Trophoblast cell (in vitro differentiated cells and primary cell): ENCODE measurements at regions not wholly inside any gene's neighbourhood (a gene's known extent, or its start where the extent isn't known, plus 50 kb on each side); places are given as distances from the start of the nearest gene placed in this dataset.

Source experiments
- DNase-seq, 2 donors: peaks; one replicate each; pipeline ENCODE4 v3.0.0-alpha.2; 2016
- H2AFZ ChIP-seq: 2 replicates; pipeline ENCODE4 v1.6.1; 2013; ENCODE audit warnings: low read length, moderate library complexity, mild to moderate bottlenecking; ENCODE audit not compliant: insufficient read depth, poor library complexity
- H2AK5ac ChIP-seq: 2 replicates; pipeline ENCODE4 v1.6.1; 2013; ENCODE audit warnings: mild to moderate bottlenecking, low read length
- H2BK120ac ChIP-seq: 2 replicates; pipeline ENCODE4 v1.6.1; 2013; ENCODE audit warnings: low read length, mild to moderate bottlenecking, moderate library complexity; ENCODE audit not compliant: insufficient read depth, poor library complexity
- H2BK12ac ChIP-seq: 2 replicates; pipeline ENCODE4 v1.6.1; 2013; ENCODE audit warnings: mild to moderate bottlenecking, low read length, moderate library complexity
- H2BK5ac ChIP-seq: 2 replicates; pipeline ENCODE4 v1.6.1; 2013; ENCODE audit warnings: low read length, low read depth, moderate library complexity, mild to moderate bottlenecking; ENCODE audit not compliant: poor library complexity
- H3K14ac ChIP-seq: 2 replicates; pipeline ENCODE4 v1.6.1; 2013; ENCODE audit warnings: mild to moderate bottlenecking, low read length
- H3K18ac ChIP-seq: 2 replicates; pipeline ENCODE4 v1.6.1; 2013; ENCODE audit warnings: mild to moderate bottlenecking, low read length
- H3K23ac ChIP-seq: 2 replicates; pipeline ENCODE4 v1.6.1; 2013; ENCODE audit warnings: low read length
- H3K27ac ChIP-seq: 2 replicates; pipeline ENCODE4 v1.5.1; 2013; ENCODE audit warnings: low read depth, mild to moderate bottlenecking, inconsistent platforms, low read length, moderate library complexity
- H3K27me3 ChIP-seq: 2 replicates; pipeline ENCODE4 v1.6.1; 2013; ENCODE audit warnings: inconsistent platforms, mild to moderate bottlenecking, low read length, moderate library complexity; ENCODE audit not compliant: insufficient read depth
- H3K36me3 ChIP-seq, 2 experiments: 1 replicate in 1 of 2; 2 replicates in 1 of 2; pipeline ENCODE4 v1.6.1; 2013; ENCODE audit warnings: low read length in 2 of 2, mild to moderate bottlenecking in 2 of 2, moderate library complexity in 1 of 2; ENCODE audit not compliant: insufficient read depth in 2 of 2, control insufficient read depth in 1 of 2
- H3K4ac ChIP-seq: 2 replicates; pipeline ENCODE4 v1.6.1; 2013; ENCODE audit warnings: low read depth, mild to moderate bottlenecking, low read length, moderate library complexity
- H3K4me1 ChIP-seq, 2 experiments: 1 replicate in 1 of 2; 2 replicates in 1 of 2; pipeline ENCODE4 v1.6.1; 2013; ENCODE audit warnings: low read length in 2 of 2, mild to moderate bottlenecking in 2 of 2, moderate library complexity in 1 of 2; ENCODE audit not compliant: insufficient read depth in 2 of 2, control insufficient read depth in 1 of 2
- H3K4me2 ChIP-seq: 2 replicates; pipeline ENCODE4 v1.6.1; 2013; ENCODE audit warnings: inconsistent platforms, mild to moderate bottlenecking, low read length, moderate library complexity
- H3K4me3 ChIP-seq: 2 replicates; pipeline ENCODE4 v1.5.1; 2013; ENCODE audit warnings: mild to moderate bottlenecking, low read depth, low read length, inconsistent platforms
- H3K79me1 ChIP-seq: one replicate; pipeline ENCODE4 v1.6.1; 2013; ENCODE audit warnings: low read length
- H3K79me2 ChIP-seq: 2 replicates; pipeline ENCODE4 v1.6.1; 2013; ENCODE audit warnings: low read length, mild to moderate bottlenecking; ENCODE audit not compliant: control insufficient read depth, insufficient read depth, poor library complexity
- H3K9ac ChIP-seq: 2 replicates; pipeline ENCODE4 v1.6.1; 2013; ENCODE audit warnings: mild to moderate bottlenecking, low read length
- H3K9me3 ChIP-seq: 2 replicates; pipeline ENCODE4 v1.6.1; 2013; ENCODE audit warnings: low read depth, mild to moderate bottlenecking, control low read depth, inconsistent platforms, low read length; ENCODE audit not compliant: insufficient read depth
- H4K12ac ChIP-seq: 2 replicates; pipeline ENCODE4 v1.6.1; 2013; ENCODE audit warnings: low read depth, mild to moderate bottlenecking, low read length, moderate library complexity
- H4K8ac ChIP-seq: 2 replicates; pipeline ENCODE4 v1.6.1; 2013; ENCODE audit warnings: low read depth, mild to moderate bottlenecking, low read length, moderate library complexity
- H4K91ac ChIP-seq: one replicate; pipeline ENCODE4 v1.6.1; 2013; ENCODE audit warnings: low read depth, mild to moderate bottlenecking, low read length, moderate library complexity
- WGBS: extraction: QIAGEN DNeasy Blood & Tissue Kit; methylation state at CpG from one replicate; pipeline ENCODE4 v1.1.7; 2013; ENCODE audit warnings: missing lambda C conversion rate; ENCODE audit not compliant: insufficient read length, insufficient coverage; ENCODE audit errors: extremely low coverage; 5-methylcytosine and 5-hydroxymethylcytosine counted together

DNA sequence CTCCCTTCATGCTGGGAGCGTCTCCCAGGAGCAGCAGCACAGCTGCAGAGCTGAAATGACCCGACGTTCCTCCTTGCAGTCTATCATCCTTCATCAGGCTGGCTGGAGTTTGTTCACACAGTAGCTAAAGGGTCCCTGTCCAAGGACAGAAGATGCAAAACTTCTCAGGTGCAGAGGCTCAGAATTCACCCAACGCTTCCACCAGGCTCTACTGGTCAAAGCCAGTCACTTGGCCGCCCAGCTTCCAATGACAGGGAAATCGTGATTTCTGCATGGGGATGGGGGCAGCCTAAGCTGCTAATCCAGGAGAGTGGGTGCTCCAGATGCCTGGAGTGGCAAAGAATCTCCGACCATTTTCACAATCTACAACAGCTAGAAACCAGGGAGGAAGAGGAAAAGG lies 97.0 kb upstream of the SALL3 start:
- H3K4ac ChIP-seq: no peak overlapping the region
- no peak for DNase-seq
- H2BK12ac ChIP-seq: no peak overlapping the region
- H2BK5ac ChIP-seq: no peak overlapping the region
- H3K9me3 ChIP-seq: peaks cover 8% of the 10 kb centered on the region
- H3K27ac ChIP-seq: no peak overlapping the region
- H3K27me3 ChIP-seq: no peaks in the 10 kb centered on the region
- no peaks in the 10 kb centered on the region for H3K79me1 ChIP-seq
- no peak overlapping the region for H3K14ac ChIP-seq
- no peak overlapping the region for H2BK120ac ChIP-seq
- no peak overlapping the region for H3K9ac ChIP-seq
- no peak overlapping the region for H4K91ac ChIP-seq
- no peaks in the 10 kb centered on the region for H3K79me2 ChIP-seq
- no peak overlapping the region for H4K12ac ChIP-seq
- WGBS: no CpG with 5 or more reads among the region's 7 CpGs
- H3K4me3 ChIP-seq: no peak overlapping the region
- no peaks in the 10 kb centered on the region for H3K4me1 ChIP-seq
- no peak overlapping the region for H3K23ac ChIP-seq
- no peak overlapping the region for H3K18ac ChIP-seq
- no peak overlapping the region for H4K8ac ChIP-seq
- H2AK5ac ChIP-seq: no peak overlapping the region
- no peak overlapping the region for H3K4me2 ChIP-seq
- no peak overlapping the region for H2AFZ ChIP-seq
- no peaks in the 10 kb centered on the region for H3K36me3 ChIP-seq

DNA sequence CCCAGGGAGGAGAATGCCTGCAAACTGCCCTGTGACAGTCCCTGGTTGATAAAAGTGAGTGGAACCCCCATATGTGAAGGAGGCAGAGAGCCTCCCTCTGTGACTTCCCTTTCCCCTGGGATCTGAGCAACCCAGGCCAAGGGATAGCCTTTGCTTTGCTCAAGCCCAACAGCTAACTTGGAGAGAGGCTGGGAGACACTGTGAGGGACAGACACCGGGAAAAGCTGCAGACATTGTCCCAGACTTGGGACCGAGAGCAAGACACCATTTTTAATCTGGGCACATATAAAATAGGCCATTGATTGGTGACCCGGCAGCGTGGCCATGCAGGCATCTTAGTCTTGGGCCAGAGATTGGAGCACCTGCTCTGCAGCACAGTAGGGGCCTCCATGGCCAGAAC lies 96.1 kb upstream of the SALL3 start:
- no peak overlapping the region for H4K8ac ChIP-seq
- no CpG with 5 or more reads among the region's 4 CpGs for WGBS
- H3K9me3 ChIP-seq: peaks cover 8% of the 10 kb centered on the region
- H3K9ac ChIP-seq: no peak overlapping the region
- DNase-seq: no peak
- no peak overlapping the region for H2BK12ac ChIP-seq
- H3K27me3 ChIP-seq: no peaks in the 10 kb centered on the region
- no peak overlapping the region for H3K27ac ChIP-seq
- no peak overlapping the region for H3K23ac ChIP-seq
- H3K36me3 ChIP-seq: no peaks in the 10 kb centered on the region
- H2AFZ ChIP-seq: no peak overlapping the region
- no peak overlapping the region for H2AK5ac ChIP-seq
- H4K12ac ChIP-seq: no peak overlapping the region
- no peak overlapping the region for H3K4me2 ChIP-seq
- no peak overlapping the region for H2BK5ac ChIP-seq
- no peaks in the 10 kb centered on the region for H3K4me1 ChIP-seq
- H4K91ac ChIP-seq: no peak overlapping the region
- no peak overlapping the region for H3K18ac ChIP-seq
- no peaks in the 10 kb centered on the region for H3K79me1 ChIP-seq
- no peak overlapping the region for H3K4ac ChIP-seq
- no peak overlapping the region for H3K14ac ChIP-seq
- no peak overlapping the region for H3K4me3 ChIP-seq
- H2BK120ac ChIP-seq: no peak overlapping the region
- no peaks in the 10 kb centered on the region for H3K79me2 ChIP-seq

DNA sequence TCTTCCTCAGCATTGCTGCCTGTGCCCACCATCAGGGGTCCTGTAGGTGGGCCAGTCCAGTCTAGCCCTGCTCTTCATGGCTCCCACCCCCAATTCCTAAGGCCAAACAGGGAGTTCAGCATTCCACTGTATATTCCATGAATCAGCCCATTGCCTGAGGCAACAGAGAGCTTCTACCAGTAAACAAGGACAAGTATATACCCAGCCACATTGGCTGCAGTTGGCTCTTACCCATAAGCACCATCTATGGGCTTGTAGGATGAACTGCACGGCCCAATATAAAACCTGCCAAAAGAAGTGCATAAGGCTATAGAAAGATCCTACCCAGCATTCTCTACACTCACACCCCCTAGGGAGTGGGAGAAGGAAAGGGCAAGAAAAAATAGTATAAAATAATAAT lies 95.1 kb upstream of the SALL3 start:
- no peak overlapping the region for H3K14ac ChIP-seq
- no peak overlapping the region for H2AK5ac ChIP-seq
- no CpG with 5 or more reads among the region's 1 CpG for WGBS
- no peaks in the 10 kb centered on the region for H3K27me3 ChIP-seq
- peak in 1 of 2 donors; percentile 27 for DNase-seq
- H3K4me2 ChIP-seq: no peak overlapping the region
- H3K18ac ChIP-seq: no peak overlapping the region
- H4K12ac ChIP-seq: no peak overlapping the region
- no peak overlapping the region for H3K9ac ChIP-seq
- H3K79me1 ChIP-seq: no peaks in the 10 kb centered on the region
- no peak overlapping the region for H2BK5ac ChIP-seq
- H4K8ac ChIP-seq: no peak overlapping the region
- no peak overlapping the region for H3K4ac ChIP-seq
- H4K91ac ChIP-seq: no peak overlapping the region
- no peaks in the 10 kb centered on the region for H3K4me1 ChIP-seq
- peaks cover 8% of the 10 kb centered on the region for H3K9me3 ChIP-seq
- H2BK120ac ChIP-seq: no peak overlapping the region
- H3K23ac ChIP-seq: no peak overlapping the region
- H3K36me3 ChIP-seq: no peaks in the 10 kb centered on the region
- no peak overlapping the region for H3K27ac ChIP-seq
- no peak overlapping the region for H3K4me3 ChIP-seq
- H3K79me2 ChIP-seq: no peaks in the 10 kb centered on the region
- no peak overlapping the region for H2AFZ ChIP-seq
- H2BK12ac ChIP-seq: no peak overlapping the region

DNA sequence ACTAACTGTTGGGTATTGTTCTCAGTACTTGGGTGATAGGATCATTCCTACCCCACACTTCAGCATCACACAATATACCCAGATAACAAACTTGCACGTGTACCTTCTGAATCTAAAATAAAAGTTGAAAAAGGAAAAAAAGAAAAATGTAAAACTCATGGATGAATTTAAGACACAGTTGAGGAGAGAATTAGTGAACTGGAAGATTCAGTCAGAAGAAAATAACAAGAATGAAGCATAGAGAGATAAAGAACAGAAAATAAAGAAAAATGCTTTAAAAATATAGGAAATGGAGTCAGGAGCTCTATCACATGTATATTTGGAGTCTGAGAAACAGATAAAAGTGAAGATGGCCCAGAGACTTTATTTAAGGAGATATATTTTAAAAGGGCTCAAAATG lies 90.4 kb upstream of the SALL3 start:
- no CpG with 5 or more reads among the region's 1 CpG for WGBS
- no peak overlapping the region for H4K12ac ChIP-seq

More for the DNA sequence above, 90.4 kb upstream of the SALL3 start:
- Histone ChIP-seq H3K4me2 (no peak overlapping the region), H3K79me2 (no peaks in the 10 kb centered on the region), H3K23ac (no peak overlapping the region), H3K4ac (no peak overlapping the region), H4K8ac (no peak overlapping the region), H3K18ac (no peak overlapping the region), H3K4me3 (no peak overlapping the region), H3K9ac (no peak overlapping the region), H2BK5ac (no peak overlapping the region), H2AK5ac (no peak overlapping the region), H2AFZ (no peak overlapping the region), H3K27ac (no peak overlapping the region), H4K91ac (no peak overlapping the region), H3K14ac (no peak overlapping the region), H2BK12ac (no peak overlapping the region), H2BK120ac (no peak overlapping the region), H3K9me3 (peaks cover 9% of the 10 kb centered on the region), H3K36me3 (peaks cover 0 to 3% of the 10 kb centered on the region in 2 experiments), H3K27me3 (no peaks in the 10 kb centered on the region), H3K79me1 (no peaks in the 10 kb centered on the region), H3K4me1 (peaks cover 0 to 6% of the 10 kb centered on the region in 2 experiments)
- DNase-seq: no peak
